ENCODE measurements at regions not wholly inside any gene's neighbourhood (a gene's known extent, or its start where the extent isn't known, plus 50 kb on each side); places are given as distances from the start of the nearest gene placed in this dataset.

DNA sequence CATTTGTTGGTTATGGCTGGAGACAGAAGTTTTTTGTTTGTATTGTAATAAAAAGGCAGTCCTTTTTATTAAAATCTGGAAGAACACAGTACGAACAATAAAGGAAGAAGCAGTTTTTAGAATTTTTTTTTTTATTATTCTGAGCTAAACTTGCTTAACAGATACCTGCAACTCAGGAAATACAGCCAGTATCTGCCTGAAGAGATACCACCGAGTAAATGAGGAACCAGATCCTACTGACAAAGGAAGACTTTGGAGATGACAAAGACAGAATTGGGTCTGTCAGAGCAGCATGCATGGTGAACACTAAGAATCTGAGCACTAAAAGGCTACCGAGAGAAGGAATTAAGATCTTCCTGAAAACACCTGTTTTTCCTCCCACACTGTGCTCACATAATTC lies 1335.9 kb upstream of the SORCS1 start:
- Histone ChIP-seq H4K20me1 (ENCODE audit: insufficient read depth, low read length, poor library complexity, severe bottlenecking) (no peaks in the 10 kb centered on the region), H3K36me3 (ENCODE audit: insufficient read depth, low read length) (no peaks in the 10 kb centered on the region), H2AFZ (ENCODE audit: low read length) (no peak overlapping the region), H3F3A (ENCODE audit: low read depth) (no peaks in the 10 kb centered on the region), H3K4me2 (ENCODE audit: low read depth, low read length, poor library complexity, severe bottlenecking) (no peak overlapping the region), H3K9me2 (replicated peaks; ENCODE audit: low read depth, low read length) (no peaks in the 10 kb centered on the region), H3K4me3 (ENCODE audit: low read length, poor library complexity, severe bottlenecking) (no peak overlapping the region), H3K9me3 (ENCODE audit: insufficient read depth, low read depth, low read length) (no peaks in the 10 kb centered on the region), H3K4me1 (ENCODE audit: insufficient read depth, low read length, poor library complexity, severe bottlenecking) (no peaks in the 10 kb centered on the region), H3K27me3 (ENCODE audit: insufficient read depth, low read length, poor library complexity, severe bottlenecking) (no peaks in the 10 kb centered on the region), H3K9ac (ENCODE audit: low read depth, low read length, poor library complexity, severe bottlenecking) (no peak overlapping the region), H3K79me2 (ENCODE audit: insufficient read depth, low read length) (no peaks in the 10 kb centered on the region)
- TF ChIP-seq EZH2phosphoT487 (IDR thresholded peaks at IDR 0.05; ENCODE audit: borderline replicate concordance), result no peak
- TF ChIP-seq CTCF (conservative IDR thresholded peaks at IDR 0.05; ENCODE audit: low read length), result no peak

- Histone ChIP-seq H2AFZ (ENCODE audit: low read length) (no peak overlapping the region), H3K4me2 (ENCODE audit: low read depth, low read length, poor library complexity, severe bottlenecking) (no peak overlapping the region)
These were observed 1331.6 kb upstream of the SORCS1 start for GRCh38 chr10:108496106-108496505.

DNA sequence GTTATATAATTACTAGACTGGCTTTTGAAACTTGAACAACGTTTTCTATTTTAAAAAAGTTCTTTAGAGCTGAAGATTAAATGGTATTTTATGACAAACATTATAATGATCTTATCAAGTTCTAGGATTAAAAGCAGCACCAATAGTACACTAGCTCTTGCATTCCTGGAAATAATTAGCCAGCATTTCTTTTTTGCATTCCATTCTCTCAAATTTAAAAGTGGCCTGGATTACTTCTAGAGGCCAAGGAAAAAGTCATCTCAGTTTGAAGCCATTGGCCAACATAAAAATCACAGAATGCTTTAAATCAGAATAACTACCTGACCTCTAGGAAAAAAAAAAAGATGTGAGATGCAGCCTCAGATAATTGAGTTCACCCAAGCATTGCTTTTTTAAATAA lies 1326.4 kb upstream of the SORCS1 start:
- Histone ChIP-seq H3K4me2 (ENCODE audit: low read depth, low read length, poor library complexity, severe bottlenecking) (no peak overlapping the region), H3F3A (ENCODE audit: low read depth) (no peaks in the 10 kb centered on the region), H3K9me2 (replicated peaks; ENCODE audit: low read depth, low read length) (no peaks in the 10 kb centered on the region), H4K20me1 (ENCODE audit: insufficient read depth, low read length, poor library complexity, severe bottlenecking) (no peaks in the 10 kb centered on the region), H3K27me3 (ENCODE audit: insufficient read depth, low read length, poor library complexity, severe bottlenecking) (no peaks in the 10 kb centered on the region), H3K79me2 (ENCODE audit: insufficient read depth, low read length) (no peaks in the 10 kb centered on the region), H3K9ac (ENCODE audit: low read depth, low read length, poor library complexity, severe bottlenecking) (no peak overlapping the region), H3K9me3 (ENCODE audit: insufficient read depth, low read depth, low read length) (no peaks in the 10 kb centered on the region), H2AFZ (ENCODE audit: low read length) (no peak overlapping the region), H3K4me1 (ENCODE audit: insufficient read depth, low read length, poor library complexity, severe bottlenecking) (no peaks in the 10 kb centered on the region), H3K36me3 (ENCODE audit: insufficient read depth, low read length) (no peaks in the 10 kb centered on the region), H3K4me3 (ENCODE audit: low read length, poor library complexity, severe bottlenecking) (no peak overlapping the region)
- TF ChIP-seq EZH2phosphoT487 (IDR thresholded peaks at IDR 0.05; ENCODE audit: borderline replicate concordance) (no peak), CTCF (conservative IDR thresholded peaks at IDR 0.05; ENCODE audit: low read length) (no peak)

More at GRCh38 chr10:108496106-108496505, 1331.6 kb upstream of the SORCS1 start:
- no peaks in the 10 kb centered on the region for H3K9me2 ChIP-seq (replicated peaks; ENCODE audit: low read depth, low read length)
- no peak overlapping the region for H3K9ac ChIP-seq (ENCODE audit: low read depth, low read length, poor library complexity, severe bottlenecking)
- no peaks in the 10 kb centered on the region for H3K4me1 ChIP-seq (ENCODE audit: insufficient read depth, low read length, poor library complexity, severe bottlenecking)
- H4K20me1 ChIP-seq (ENCODE audit: insufficient read depth, low read length, poor library complexity, severe bottlenecking), result no peaks in the 10 kb centered on the region
- no peaks in the 10 kb centered on the region for H3K36me3 ChIP-seq (ENCODE audit: insufficient read depth, low read length)
- no peaks in the 10 kb centered on the region for H3K79me2 ChIP-seq (ENCODE audit: insufficient read depth, low read length)
- H3F3A ChIP-seq (ENCODE audit: low read depth), result no peaks in the 10 kb centered on the region
- no peak for TF ChIP-seq EZH2phosphoT487 (IDR thresholded peaks at IDR 0.05; ENCODE audit: borderline replicate concordance)
- no peak for TF ChIP-seq CTCF (conservative IDR thresholded peaks at IDR 0.05; ENCODE audit: low read length)
- no peak overlapping the region for H3K4me3 ChIP-seq (ENCODE audit: low read length, poor library complexity, severe bottlenecking)
- H3K27me3 ChIP-seq (ENCODE audit: insufficient read depth, low read length, poor library complexity, severe bottlenecking), result no peaks in the 10 kb centered on the region
- no peaks in the 10 kb centered on the region for H3K9me3 ChIP-seq (ENCODE audit: insufficient read depth, low read depth, low read length)

All from Loucy (cell line).